H9 (cell line): ENCODE measurements at regions not wholly inside any gene's neighbourhood (a gene's known extent, or its start where the extent isn't known, plus 50 kb on each side); places are given as distances from the start of the nearest gene placed in this dataset.

Experiments
- DNase-seq: peaks from one replicate; pipeline ENCODE4 v3.0.0-alpha.2; 2017
- H2AFZ ChIP-seq: one replicate; pipeline ENCODE4 v1.6.1; 2013; ENCODE audit warnings: mild to moderate bottlenecking, low read length, control low read depth, moderate library complexity
- H2AK5ac ChIP-seq: 2 replicates; pipeline ENCODE4 v1.6.1; 2013; ENCODE audit warnings: low read length, control low read depth, mixed read lengths; ENCODE audit not compliant: insufficient read length
- H2BK120ac ChIP-seq: one replicate; pipeline ENCODE4 v1.6.1; 2013; ENCODE audit warnings: low read depth, mild to moderate bottlenecking, low read length, control low read depth, inconsistent platforms; ENCODE audit not compliant: poor library complexity, severe bottlenecking
- H2BK12ac ChIP-seq: 2 replicates; pipeline ENCODE4 v1.6.1; 2013; ENCODE audit warnings: low read length, control low read depth, mixed read lengths, low read depth; ENCODE audit not compliant: insufficient read length
- H2BK15ac ChIP-seq: 2 replicates; pipeline ENCODE4 v1.6.1; 2013; ENCODE audit warnings: low read depth, low read length, control low read depth
- H2BK20ac ChIP-seq: one replicate; pipeline ENCODE4 v1.6.1; 2013; ENCODE audit warnings: low read depth, mild to moderate bottlenecking, low read length, control low read depth, inconsistent platforms; ENCODE audit not compliant: poor library complexity, severe bottlenecking
- H2BK5ac ChIP-seq: 2 replicates; pipeline ENCODE4 v1.6.1; 2013; ENCODE audit warnings: low read length, control low read depth, mixed read lengths; ENCODE audit not compliant: insufficient read length
- H3K14ac ChIP-seq: 2 replicates; pipeline ENCODE4 v1.6.1; 2013; ENCODE audit warnings: low read length, control low read depth; ENCODE audit not compliant: insufficient read depth
- H3K18ac ChIP-seq: 2 replicates; pipeline ENCODE4 v1.6.1; 2013; ENCODE audit warnings: low read depth, mild to moderate bottlenecking, mixed read lengths, low read length, control low read depth; ENCODE audit not compliant: insufficient read length
- H3K23ac ChIP-seq: 2 replicates; pipeline ENCODE4 v1.6.1; 2013; ENCODE audit warnings: low read length, control low read depth, mixed read lengths, low read depth; ENCODE audit not compliant: insufficient read length
- H3K23me2 ChIP-seq: 2 replicates; pipeline ENCODE4 v1.6.1; 2013; ENCODE audit warnings: low read depth, mild to moderate bottlenecking, mixed read lengths, low read length, control low read depth; ENCODE audit not compliant: insufficient read length, poor library complexity, severe bottlenecking
- H3K27ac ChIP-seq: 2 replicates; pipeline ENCODE4 v1.5.1; 2013; ENCODE audit warnings: low read length, control low read depth, mixed read lengths, low read depth; ENCODE audit not compliant: insufficient read length
- H3K27me3 ChIP-seq: 2 replicates; pipeline ENCODE4 v1.6.1; 2013; ENCODE audit warnings: low read length, control low read depth, inconsistent platforms; ENCODE audit not compliant: insufficient read depth
- H3K4ac ChIP-seq: 2 replicates; pipeline ENCODE4 v1.6.1; 2013; ENCODE audit warnings: low read depth, mild to moderate bottlenecking, control low read depth, inconsistent platforms, low read length, moderate library complexity
- H3K4me1 ChIP-seq: 2 replicates; pipeline ENCODE4 v1.6.1; 2013; ENCODE audit warnings: low read length, control low read depth, inconsistent platforms; ENCODE audit not compliant: insufficient read depth
- H3K4me2 ChIP-seq: 2 replicates; pipeline ENCODE4 v1.6.1; 2013; ENCODE audit warnings: low read length, control low read depth, mixed read lengths; ENCODE audit not compliant: insufficient read length, insufficient read depth
- H3K56ac ChIP-seq: 2 replicates; pipeline ENCODE4 v1.6.1; 2013; ENCODE audit warnings: low read depth, mild to moderate bottlenecking, mixed read lengths, low read length, control low read depth; ENCODE audit not compliant: insufficient read length
- H3K79me1 ChIP-seq: 2 replicates; pipeline ENCODE4 v1.6.1; 2013; ENCODE audit warnings: low read depth, mild to moderate bottlenecking, moderate library complexity, low read length, control low read depth, inconsistent platforms; ENCODE audit not compliant: insufficient read depth, poor library complexity, severe bottlenecking
- H3K79me2 ChIP-seq: 2 replicates; pipeline ENCODE4 v1.6.1; 2013; ENCODE audit warnings: low read length, control low read depth, inconsistent platforms; ENCODE audit not compliant: insufficient read depth
- H3K9ac ChIP-seq: 2 replicates; pipeline ENCODE4 v1.6.1; 2013; ENCODE audit warnings: low read length, control low read depth, mixed read lengths; ENCODE audit not compliant: insufficient read length; ENCODE audit errors: extremely low read depth
- H3K9me3 ChIP-seq: one replicate; pipeline ENCODE4 v1.6.1; 2013; ENCODE audit warnings: low read depth, low read length, inconsistent platforms; ENCODE audit not compliant: control insufficient read depth
- H3T11ph ChIP-seq: one replicate; pipeline ENCODE4 v1.6.1; 2013; ENCODE audit warnings: mild to moderate bottlenecking, low read length, control low read depth, inconsistent platforms
- H4K20me1 ChIP-seq: one replicate; pipeline ENCODE4 v1.6.1; 2013; ENCODE audit not compliant: control insufficient read depth, insufficient read length, insufficient read depth
- H4K5ac ChIP-seq: 2 replicates; pipeline ENCODE4 v1.6.1; 2013; ENCODE audit warnings: low read depth, mild to moderate bottlenecking, mixed read lengths, low read length, control low read depth; ENCODE audit not compliant: insufficient read length
- H4K8ac ChIP-seq: replicated peaks from 2 replicates; pipeline ENCODE4 v1.6.1; 2013; ENCODE audit warnings: low read length, control low read depth, mixed read lengths, low read depth; ENCODE audit not compliant: insufficient read length
- H4K91ac ChIP-seq: 2 replicates; pipeline ENCODE4 v1.6.1; 2013; ENCODE audit warnings: low read depth, mild to moderate bottlenecking, moderate library complexity, mixed read lengths, low read length, control low read depth; ENCODE audit not compliant: insufficient read length
- H3K27ac Mint-ChIP-seq, 3 experiments: 2 replicates in 2 of 3; 3 replicates in 1 of 3; pipeline ENCODE4 v1.8.0; 2020 to 2021; ENCODE audit warnings: mixed read lengths in 3 of 3, mild to moderate bottlenecking in 1 of 3, moderate library complexity in 1 of 3
- H3K27me3 Mint-ChIP-seq: 2 replicates; pipeline ENCODE4 v1.8.0; 2021; ENCODE audit warnings: low read depth, mild to moderate bottlenecking, moderate library complexity, mixed read lengths
- H3K36me3 Mint-ChIP-seq, 3 experiments: 2 replicates in 2 of 3; 3 replicates in 1 of 3; pipeline ENCODE4 v1.8.0; 2020 to 2021; ENCODE audit warnings: low read depth in 3 of 3, mixed read lengths in 3 of 3; ENCODE audit not compliant: insufficient read depth in 1 of 3
- H3K4me1 Mint-ChIP-seq, 2 experiments: 2 replicates each; pipeline ENCODE4 v1.8.0; 2020; ENCODE audit warnings: mixed read lengths in 2 of 2
- H3K4me3 Mint-ChIP-seq, 2 experiments: 2 replicates in 1 of 2; 3 replicates in 1 of 2; pipeline ENCODE4 v1.8.0; 2020 to 2021; ENCODE audit warnings: mild to moderate bottlenecking in 2 of 2, mixed read lengths in 2 of 2, moderate library complexity in 1 of 2
- H3K9me3 Mint-ChIP-seq, 2 experiments: 2 replicates in 1 of 2; 3 replicates in 1 of 2; pipeline ENCODE4 v1.8.0; 2020; ENCODE audit warnings: mild to moderate bottlenecking in 2 of 2, mixed read lengths in 2 of 2, moderate library complexity in 1 of 2
- WGBS: extraction: QIAGEN DNeasy Blood & Tissue Kit; methylation state at CpG from one replicate; pipeline ENCODE4 v1.1.7; 2013; ENCODE audit warnings: missing lambda C conversion rate, low lambda C conversion rate, mixed read lengths; ENCODE audit not compliant: insufficient read length; ENCODE audit errors: extremely low coverage; 5-methylcytosine and 5-hydroxymethylcytosine counted together
- TF ChIP-seq, protein P1 (sequence below): fragments of 200-600 bp; sonication (generic); conservative IDR thresholded peaks from 3 replicates; pipeline ENCODE4 v1.8.0; 2021; ENCODE audit warnings: antibody characterized with exemption, mild to moderate bottlenecking

DNA sequence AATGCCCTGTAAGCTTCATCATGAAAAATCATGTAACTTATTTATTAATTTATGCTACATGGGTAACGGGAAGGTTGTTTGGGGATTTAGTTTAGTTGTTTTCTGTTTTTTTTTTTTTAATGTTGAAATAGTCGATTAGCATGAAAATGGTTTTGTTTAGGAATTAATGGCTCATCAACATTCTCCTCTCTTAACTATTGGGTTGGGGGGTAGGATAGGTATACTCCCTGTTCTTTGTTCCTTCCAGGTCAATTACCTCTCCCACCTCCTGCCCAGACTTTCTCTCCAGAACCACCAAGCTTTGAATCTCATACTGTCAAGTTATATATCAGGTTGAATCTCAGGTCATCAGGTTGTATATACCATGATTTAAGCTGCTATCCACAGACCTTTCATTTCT is 568.7 kb upstream of the DSEL start:
- no peaks in the 10 kb centered on the region for H3K27me3 ChIP-seq
- H3K23me2 ChIP-seq: no peaks in the 10 kb centered on the region
- no peak overlapping the region for H4K5ac ChIP-seq
- H4K20me1 ChIP-seq: no peaks in the 10 kb centered on the region
- H2BK15ac ChIP-seq: no peak overlapping the region
- H2BK120ac ChIP-seq: no peak overlapping the region
- H3T11ph ChIP-seq: no peak overlapping the region
- no peaks in the 10 kb centered on the region for H3K9me3 ChIP-seq
- DNase-seq: no peak
- peak overlapping the region in 2 of 3 experiments; percentile 15 to 48; a peak in 1 of 7 replicates for H3K27ac Mint-ChIP-seq
- H3K9me3 Mint-ChIP-seq: no peaks in the 10 kb centered on the region
- WGBS: 100% methylated on average over 2 of the region's 2 CpGs
- H3K4ac ChIP-seq: no peak overlapping the region
- no peak overlapping the region for H2BK20ac ChIP-seq
- no peak overlapping the region for H3K4me3 Mint-ChIP-seq
- no peak overlapping the region for H2BK12ac ChIP-seq
- no peak overlapping the region for H4K8ac ChIP-seq
- H3K9ac ChIP-seq: no peak overlapping the region
- no peak overlapping the region for H3K23ac ChIP-seq
- H3K4me2 ChIP-seq: no peak overlapping the region
- H3K27ac ChIP-seq: no peak overlapping the region
- no peak overlapping the region for H2BK5ac ChIP-seq
- H2AK5ac ChIP-seq: no peak overlapping the region
- H3K18ac ChIP-seq: no peak overlapping the region
- H2AFZ ChIP-seq: no peak overlapping the region
- no peaks in the 10 kb centered on the region for H3K79me2 ChIP-seq
- H4K91ac ChIP-seq: no peak overlapping the region
- peaks cover 13 to 21% of the 10 kb centered on the region in 2 experiments for H3K4me1 Mint-ChIP-seq
- no peaks in the 10 kb centered on the region for H3K36me3 Mint-ChIP-seq
- no peak overlapping the region for H3K56ac ChIP-seq
- H3K14ac ChIP-seq: no peak overlapping the region
- no peaks in the 10 kb centered on the region for H3K27me3 Mint-ChIP-seq
- peaks cover 2% of the 10 kb centered on the region; the same call in 1 of the 2 replicates for H3K4me1 ChIP-seq
- H3K79me1 ChIP-seq: no peaks in the 10 kb centered on the region
- TF ChIP-seq, protein P1, sequence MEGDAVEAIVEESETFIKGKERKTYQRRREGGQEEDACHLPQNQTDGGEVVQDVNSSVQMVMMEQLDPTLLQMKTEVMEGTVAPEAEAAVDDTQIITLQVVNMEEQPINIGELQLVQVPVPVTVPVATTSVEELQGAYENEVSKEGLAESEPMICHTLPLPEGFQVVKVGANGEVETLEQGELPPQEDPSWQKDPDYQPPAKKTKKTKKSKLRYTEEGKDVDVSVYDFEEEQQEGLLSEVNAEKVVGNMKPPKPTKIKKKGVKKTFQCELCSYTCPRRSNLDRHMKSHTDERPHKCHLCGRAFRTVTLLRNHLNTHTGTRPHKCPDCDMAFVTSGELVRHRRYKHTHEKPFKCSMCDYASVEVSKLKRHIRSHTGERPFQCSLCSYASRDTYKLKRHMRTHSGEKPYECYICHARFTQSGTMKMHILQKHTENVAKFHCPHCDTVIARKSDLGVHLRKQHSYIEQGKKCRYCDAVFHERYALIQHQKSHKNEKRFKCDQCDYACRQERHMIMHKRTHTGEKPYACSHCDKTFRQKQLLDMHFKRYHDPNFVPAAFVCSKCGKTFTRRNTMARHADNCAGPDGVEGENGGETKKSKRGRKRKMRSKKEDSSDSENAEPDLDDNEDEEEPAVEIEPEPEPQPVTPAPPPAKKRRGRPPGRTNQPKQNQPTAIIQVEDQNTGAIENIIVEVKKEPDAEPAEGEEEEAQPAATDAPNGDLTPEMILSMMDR: no peak
